Panc1 (cell line): ENCODE measurements at regions not wholly inside any gene's neighbourhood (a gene's known extent, or its start where the extent isn't known, plus 50 kb on each side); places are given as distances from the start of the nearest gene placed in this dataset.

Source experiments
- CTCF ChIP-seq: fragments of 450-650 bp; IDR thresholded peaks from 2 replicates; pipeline ENCODE4 v1.5.1; 2017; ENCODE audit warnings: mild to moderate bottlenecking
- POLR2AphosphoS5 ChIP-seq: IDR thresholded peaks from 2 replicates; pipeline ENCODE4 v1.6.1; 2012; ENCODE audit warnings: mild to moderate bottlenecking, low read depth, low read length, moderate library complexity
- REST ChIP-seq, 2 experiments: IDR thresholded peaks; 2 replicates each; pipeline ENCODE4 v1.6.1; 2011 to 2012; ENCODE audit warnings: low read depth in 2 of 2, control low read depth in 1 of 2, low read length in 1 of 2, mild to moderate bottlenecking in 1 of 2, moderate library complexity in 1 of 2; ENCODE audit not compliant: insufficient read depth in 1 of 2
- SIN3A ChIP-seq: IDR thresholded peaks from 2 replicates; pipeline ENCODE4 v1.6.1; 2012; ENCODE audit warnings: low read depth, mild to moderate bottlenecking, low read length, moderate library complexity, borderline replicate concordance; ENCODE audit not compliant: insufficient read depth
- TCF7L2 ChIP-seq: IDR thresholded peaks from 2 replicates; pipeline ENCODE4 v1.6.1; 2011; ENCODE audit warnings: mild to moderate bottlenecking, low read depth, low read length, inconsistent platforms

GRCh38 chr1:114278430-114278829 lies 124.8 kb upstream of the SYT6 start:
- no peak for TF ChIP-seq CTCF
- TF ChIP-seq REST (IDR thresholded peaks at IDR 0.05; ENCODE audit: insufficient read depth in 1 of 2, low read depth in 2 of 2, low read length in 1 of 2): no peak
- TF ChIP-seq POLR2AphosphoS5: no peak
- no peak for TF ChIP-seq TCF7L2
- no peak for TF ChIP-seq SIN3A
